Lower lobe of right lung (tissue), 2 donors: ENCODE measurements at regions not wholly inside any gene's neighbourhood (a gene's known extent, or its start where the extent isn't known, plus 50 kb on each side); places are given as distances from the start of the nearest gene placed in this dataset.

ENCODE experiments used
- ATAC-seq, 2 donors: fragments of 200-7000 bp; cut with Tn5 transposase; one replicate each; pipeline ENCODE4 v1.9.1; 2020 to 2022; ENCODE audit warnings: mild to moderate bottlenecking in 2 of 2, moderate library complexity in 2 of 2
- DNase-seq: peaks from one replicate; pipeline ENCODE4 v3.0.0-alpha.2; 2020
- H3K27ac ChIP-seq: fragments of 200-600 bp; one replicate; pipeline ENCODE4 v1.8.0; 2022
- H3K27me3 ChIP-seq: fragments of 200-600 bp; one replicate; pipeline ENCODE4 v1.8.0; 2022; ENCODE audit warnings: low read depth
- H3K36me3 ChIP-seq: fragments of 200-600 bp; one replicate; pipeline ENCODE4 v1.8.0; 2022; ENCODE audit warnings: mild to moderate bottlenecking
- H3K4me1 ChIP-seq: fragments of 200-600 bp; one replicate; pipeline ENCODE4 v1.8.0; 2022
- H3K4me3 ChIP-seq: fragments of 200-600 bp; one replicate; pipeline ENCODE4 v1.8.0; 2022; ENCODE audit warnings: mild to moderate bottlenecking
- H3K9me3 ChIP-seq: fragments of 200-600 bp; one replicate; pipeline ENCODE4 v1.8.0; 2022
- intact Hi-C: fragments of 100-400 bp; cut with DNase I; formaldehyde crosslinking; loops from one replicate; pipeline ENCODE4 v1.11.0; 2022
- TF ChIP-seq, protein P1 (sequence below): fragments of 200-600 bp; IDR thresholded peaks from one replicate; pipeline ENCODE4 v1.8.0; 2022; ENCODE audit warnings: antibody characterized with exemption, mild to moderate bottlenecking
- donor health status: DM: no; HTN: yes; CAD: no; lungs with severe emphysema.

DNA sequence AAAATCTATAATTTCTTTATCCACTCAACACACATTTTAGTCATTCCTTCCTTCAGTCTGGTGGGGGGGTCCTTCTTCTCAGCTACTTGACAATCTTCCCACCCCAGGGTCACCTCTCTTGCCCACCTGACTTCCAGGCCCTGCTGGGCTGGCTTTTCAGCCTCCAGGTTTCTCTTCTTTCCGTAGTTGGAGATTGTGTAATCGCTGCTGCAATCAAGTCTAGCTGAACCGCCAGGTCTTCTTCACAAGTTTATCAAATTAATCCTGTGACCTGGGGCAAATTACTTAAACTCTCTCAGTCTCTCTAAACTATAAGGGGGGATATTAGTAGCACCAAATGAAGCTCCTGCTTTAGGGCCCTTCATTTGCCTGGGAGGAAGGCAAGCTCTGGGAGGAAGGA is 102.9 kb upstream of the TNIP3 start:
- no peaks in the 10 kb centered on the region for H3K9me3 ChIP-seq
- H3K4me3 ChIP-seq: no peak overlapping the region
- no peaks in the 10 kb centered on the region for H3K36me3 ChIP-seq
- ATAC-seq: no peak
- TF ChIP-seq, protein P1, sequence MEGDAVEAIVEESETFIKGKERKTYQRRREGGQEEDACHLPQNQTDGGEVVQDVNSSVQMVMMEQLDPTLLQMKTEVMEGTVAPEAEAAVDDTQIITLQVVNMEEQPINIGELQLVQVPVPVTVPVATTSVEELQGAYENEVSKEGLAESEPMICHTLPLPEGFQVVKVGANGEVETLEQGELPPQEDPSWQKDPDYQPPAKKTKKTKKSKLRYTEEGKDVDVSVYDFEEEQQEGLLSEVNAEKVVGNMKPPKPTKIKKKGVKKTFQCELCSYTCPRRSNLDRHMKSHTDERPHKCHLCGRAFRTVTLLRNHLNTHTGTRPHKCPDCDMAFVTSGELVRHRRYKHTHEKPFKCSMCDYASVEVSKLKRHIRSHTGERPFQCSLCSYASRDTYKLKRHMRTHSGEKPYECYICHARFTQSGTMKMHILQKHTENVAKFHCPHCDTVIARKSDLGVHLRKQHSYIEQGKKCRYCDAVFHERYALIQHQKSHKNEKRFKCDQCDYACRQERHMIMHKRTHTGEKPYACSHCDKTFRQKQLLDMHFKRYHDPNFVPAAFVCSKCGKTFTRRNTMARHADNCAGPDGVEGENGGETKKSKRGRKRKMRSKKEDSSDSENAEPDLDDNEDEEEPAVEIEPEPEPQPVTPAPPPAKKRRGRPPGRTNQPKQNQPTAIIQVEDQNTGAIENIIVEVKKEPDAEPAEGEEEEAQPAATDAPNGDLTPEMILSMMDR: no peak
- H3K27me3 ChIP-seq: no peaks in the 10 kb centered on the region
- no peaks in the 10 kb centered on the region for H3K4me1 ChIP-seq
- intact Hi-C loops: no loop called here
- DNase-seq: no peak
- H3K27ac ChIP-seq: no peak overlapping the region

GRCh38 chr4:121256887-121257466 is 92.9 kb upstream of the TNIP3 start:
- no peaks in the 10 kb centered on the region for H3K36me3 ChIP-seq
- H3K27me3 ChIP-seq: no peaks in the 10 kb centered on the region
- no peaks in the 10 kb centered on the region for H3K9me3 ChIP-seq
- H3K27ac ChIP-seq: no peak overlapping the region
- TF ChIP-seq, protein P1: no peak
- no peaks in the 10 kb centered on the region for H3K4me1 ChIP-seq
- intact Hi-C loops: no loop called here
- DNase-seq (no peak), ATAC-seq (no peak)
- no peak overlapping the region for H3K4me3 ChIP-seq

- H3K9me3 ChIP-seq: no peaks in the 10 kb centered on the region
- H3K4me3 ChIP-seq: no peak overlapping the region
- peak; percentile 77 to 78 for ATAC-seq
- H3K27me3 ChIP-seq: no peaks in the 10 kb centered on the region
- H3K4me1 ChIP-seq: no peaks in the 10 kb centered on the region
- no peak overlapping the region for H3K27ac ChIP-seq
- no peaks in the 10 kb centered on the region for H3K36me3 ChIP-seq
- no peak for DNase-seq
- intact Hi-C loops: no loop called here
- TF ChIP-seq, protein P1: no peak
Observed at GRCh38 chr4:121255986-121256750, 92.0 kb upstream of the TNIP3 start.

- no peak overlapping the region for H3K27ac ChIP-seq
- intact Hi-C loops: no loop called here
- H3K36me3 ChIP-seq: no peaks in the 10 kb centered on the region
- no peaks in the 10 kb centered on the region for H3K27me3 ChIP-seq
- H3K4me3 ChIP-seq: no peak overlapping the region
- H3K9me3 ChIP-seq: no peaks in the 10 kb centered on the region
- ATAC-seq: peak; percentile 54 to 65
- H3K4me1 ChIP-seq: no peaks in the 10 kb centered on the region
- TF ChIP-seq, protein P1: no peak
- no peak for DNase-seq
Observed at GRCh38 chr4:121253961-121254360, 89.8 kb upstream of the TNIP3 start.

DNA sequence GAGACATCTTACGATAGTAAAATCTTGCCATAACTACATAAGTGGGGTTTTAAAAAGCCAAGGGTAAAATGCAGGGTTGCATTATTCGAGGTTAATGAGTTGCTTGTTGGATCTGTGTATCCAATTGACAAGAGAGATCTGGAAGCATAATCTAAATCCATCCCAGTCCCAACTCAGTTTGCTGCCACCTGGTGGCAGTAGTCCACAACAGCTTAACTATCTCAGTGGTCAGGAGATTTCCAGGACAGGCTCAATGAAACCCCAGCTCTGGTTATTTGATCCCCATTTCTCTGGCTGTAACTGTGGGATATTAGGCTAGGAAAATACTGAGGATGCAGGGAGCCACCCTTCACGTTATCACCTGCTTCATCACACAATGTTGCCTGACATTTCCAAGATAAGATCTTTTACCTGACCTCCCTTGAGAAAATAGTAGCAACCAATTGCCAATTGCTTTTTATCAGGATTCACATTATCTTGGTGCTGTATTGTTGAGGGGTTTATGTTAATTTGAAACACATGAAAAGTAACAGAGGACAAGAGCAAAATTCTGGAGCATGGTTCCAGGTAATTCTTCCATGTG is 88.2 kb upstream of the TNIP3 start:
- TF ChIP-seq, protein P1: peak; percentile 84
- Histone ChIP-seq H3K4me1 (no peaks in the 10 kb centered on the region), H3K36me3 (no peaks in the 10 kb centered on the region), H3K9me3 (no peaks in the 10 kb centered on the region), H3K4me3 (no peak overlapping the region), H3K27ac (no peak overlapping the region), H3K27me3 (no peaks in the 10 kb centered on the region)
- DNase-seq (peak; percentile 60), ATAC-seq (peak; percentile 76 to 84)
- intact Hi-C loops: no loop called here
